Superior temporal gyrus (tissue), 1 donor: ENCODE measurements at regions not wholly inside any gene's neighbourhood (a gene's known extent, or its start where the extent isn't known, plus 50 kb on each side); places are given as distances from the start of the nearest gene placed in this dataset.

ENCODE experiments used
- DNase-seq: peaks from one replicate; pipeline ENCODE4 v3.0.0-alpha.2; 2016; ENCODE audit errors: extremely low spot score

GRCh38 chr2:43086451-43087221 lies 139.8 kb downstream of the ZFP36L2 start:
- no peak for DNase-seq

GRCh38 chr2:43085929-43086328 lies 140.5 kb downstream of the ZFP36L2 start:
- DNase-seq: no peak

GRCh38 chr2:43085505-43085904 lies 140.9 kb downstream of the ZFP36L2 start:
- DNase-seq: no peak

- DNase-seq: no peak
Observed at GRCh38 chr2:43084699-43085091, 141.7 kb downstream of the ZFP36L2 start.

GRCh38 chr2:43083710-43084698 lies 142.4 kb downstream of the ZFP36L2 start:
- DNase-seq: peak; percentile 61

GRCh38 chr2:43082903-43083677 lies 143.3 kb downstream of the ZFP36L2 start:
- DNase-seq: no peak

GRCh38 chr2:43082111-43082894 lies 144.1 kb downstream of the ZFP36L2 start:
- no peak for DNase-seq

GRCh38 chr2:43081131-43081765 lies 145.2 kb downstream of the ZFP36L2 start:
- DNase-seq: no peak

- DNase-seq: no peak
Observed at GRCh38 chr2:43080571-43081021, 145.8 kb downstream of the ZFP36L2 start.

- no peak for DNase-seq
Observed at GRCh38 chr2:43078781-43079755, 147.3 kb downstream of the ZFP36L2 start.

- no peak for DNase-seq
Observed at GRCh38 chr2:43078301-43078700, 148.1 kb downstream of the ZFP36L2 start.

GRCh38 chr2:43077876-43078275 lies 148.5 kb downstream of the ZFP36L2 start:
- DNase-seq: no peak

GRCh38 chr2:43076676-43077075 lies 149.7 kb downstream of the ZFP36L2 start:
- DNase-seq: no peak

GRCh38 chr2:43075811-43076585 lies 150.4 kb downstream of the ZFP36L2 start:
- no peak for DNase-seq

- DNase-seq: no peak
Observed at GRCh38 chr2:43075054-43075593, 151.3 kb downstream of the ZFP36L2 start.

- DNase-seq: no peak
Observed at GRCh38 chr2:43074592-43075053, 151.8 kb downstream of the ZFP36L2 start.

GRCh38 chr2:43074052-43074451 lies 152.4 kb downstream of the ZFP36L2 start:
- no peak for DNase-seq

GRCh38 chr2:43073401-43073825 lies 153.0 kb downstream of the ZFP36L2 start:
- DNase-seq: no peak
